GM19463 (cell line): ENCODE measurements at regions not wholly inside any gene's neighbourhood (a gene's known extent, or its start where the extent isn't known, plus 50 kb on each side); places are given as distances from the start of the nearest gene placed in this dataset.
"Not testable (repeated sequence)": the region's sequence is repeated elsewhere in the genome, so short reads cannot be mapped to it uniquely, and the experiment has no call there.

Source experiments
- ATAC-seq: cut with Tn5 transposase; IDR thresholded peaks from one replicate; pipeline ENCODE4 v1.9.1; 2021; ENCODE audit warnings: mild to moderate bottlenecking, moderate library complexity; ENCODE audit not compliant: unreplicated experiment

DNA sequence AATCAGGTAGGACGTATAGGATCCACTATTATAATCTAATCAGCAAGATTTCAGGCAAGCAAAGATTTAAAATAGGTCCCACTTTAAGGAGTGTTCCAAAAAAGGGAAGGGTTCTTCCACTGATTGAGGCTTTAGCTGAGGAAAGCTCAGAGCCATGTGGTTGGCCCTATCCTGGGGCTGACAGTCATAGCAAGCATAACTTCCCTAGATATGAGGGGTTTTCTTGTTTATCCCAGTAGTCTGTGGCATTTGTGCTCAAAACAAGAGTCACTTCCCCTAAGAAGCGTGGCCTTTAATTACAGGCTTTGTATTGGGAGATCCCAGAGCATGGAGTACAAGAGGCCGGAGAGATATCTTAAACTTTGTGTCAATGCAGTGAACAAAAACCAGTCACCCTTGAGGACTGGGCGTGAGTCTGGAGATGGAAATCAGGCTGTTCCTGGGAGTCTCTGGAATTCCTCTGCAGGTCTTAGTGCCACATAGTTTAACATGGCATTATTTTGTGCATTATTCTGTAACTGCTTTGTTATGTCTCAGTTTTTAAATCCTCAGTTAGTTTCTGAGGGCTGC, 136.9 kb upstream of the FBXO11 start:
- ATAC-seq, result no peak

DNA sequence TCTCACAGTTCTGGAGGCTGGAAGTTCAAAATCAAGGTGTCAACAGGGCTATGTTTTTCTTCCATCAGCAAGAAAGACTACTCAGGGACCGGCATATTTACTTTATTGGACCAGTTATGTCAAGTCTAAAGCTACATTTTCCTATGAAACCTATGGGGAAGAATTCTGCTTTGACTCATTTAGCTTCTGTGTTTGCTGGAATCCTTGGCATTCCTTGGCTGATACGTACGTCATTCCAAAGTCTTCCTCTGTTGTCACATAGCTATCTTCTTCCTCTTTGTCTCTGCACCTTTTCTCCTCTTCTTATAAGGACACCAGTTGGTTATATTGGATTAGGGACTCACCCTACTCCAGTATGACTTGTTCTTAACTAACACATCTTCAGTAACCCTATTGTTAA, 137.4 kb upstream of the FBXO11 start:
- ATAC-seq, result no peak

DNA sequence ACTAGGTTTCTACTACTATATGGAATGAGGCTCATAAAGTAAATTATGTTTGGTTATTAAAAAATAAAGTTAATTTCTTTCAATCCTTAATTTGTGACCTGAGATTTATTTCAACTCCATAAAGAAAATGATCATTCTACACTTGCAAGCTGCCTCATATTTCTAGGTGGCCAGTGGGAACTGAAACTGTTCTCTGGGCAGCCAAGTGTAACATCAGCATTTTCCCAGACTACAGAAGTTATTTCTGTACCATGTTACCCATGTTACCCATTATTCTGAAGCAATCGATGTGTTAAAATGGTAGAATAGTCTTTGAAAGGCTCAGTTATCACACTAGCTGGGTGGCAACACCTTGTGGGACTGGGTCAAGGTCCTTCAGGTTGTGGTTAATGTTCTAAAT, 139.3 kb upstream of the FBXO11 start:
- ATAC-seq, result no peak

DNA sequence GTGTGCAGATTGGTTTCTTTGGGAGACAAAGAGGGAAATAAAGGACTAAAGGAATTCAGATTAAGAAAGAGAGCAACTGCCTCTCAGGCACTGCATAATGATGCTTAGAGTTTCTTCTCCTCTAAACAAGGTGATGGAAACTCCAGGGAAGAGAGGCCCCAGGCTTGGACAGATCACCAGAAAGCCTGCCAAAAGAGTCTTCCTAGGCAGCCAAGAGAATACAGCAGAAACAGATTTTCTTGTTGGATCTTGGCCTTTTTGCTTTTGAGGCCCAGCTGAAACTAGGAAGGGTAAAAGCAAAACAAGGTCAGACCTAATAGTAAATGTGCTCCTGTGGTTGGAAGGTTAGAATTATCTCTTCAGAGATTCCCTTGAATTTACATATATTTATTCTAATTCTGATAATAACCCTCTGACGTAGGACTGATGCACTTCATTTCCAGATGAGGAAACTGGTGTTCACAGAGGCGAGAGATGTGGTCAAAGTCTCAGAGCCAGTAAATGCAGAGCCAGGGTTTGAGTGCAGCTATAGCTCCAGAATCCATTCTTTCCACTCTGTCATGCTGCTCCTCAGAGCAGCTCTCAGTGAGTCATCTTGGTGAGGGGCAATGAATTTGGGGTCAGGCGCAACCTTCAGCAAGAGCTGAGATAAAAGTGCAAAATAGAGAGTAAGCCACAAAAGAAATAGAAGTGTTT, 142.3 kb upstream of the FBXO11 start:
- ATAC-seq, result no peak

DNA sequence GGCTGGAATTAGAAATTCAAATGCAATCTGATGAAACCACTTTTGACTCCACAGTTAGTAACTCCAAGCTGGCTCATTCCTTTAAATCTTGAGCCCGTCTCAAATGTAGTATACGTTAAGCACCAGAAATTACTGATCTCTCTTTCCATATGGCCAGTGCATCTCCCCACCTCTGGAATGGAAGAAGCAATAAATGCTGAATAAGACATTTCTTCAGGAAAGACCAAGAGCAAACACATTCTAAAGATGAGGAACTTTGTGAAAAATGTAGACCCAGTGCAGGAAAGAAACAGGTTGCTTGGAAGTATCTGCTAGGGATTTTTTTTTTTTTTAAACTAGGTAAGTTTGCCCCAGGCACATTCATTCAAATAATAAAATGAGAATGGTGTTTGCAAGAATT, 143.1 kb upstream of the FBXO11 start:
- no peak for ATAC-seq

DNA sequence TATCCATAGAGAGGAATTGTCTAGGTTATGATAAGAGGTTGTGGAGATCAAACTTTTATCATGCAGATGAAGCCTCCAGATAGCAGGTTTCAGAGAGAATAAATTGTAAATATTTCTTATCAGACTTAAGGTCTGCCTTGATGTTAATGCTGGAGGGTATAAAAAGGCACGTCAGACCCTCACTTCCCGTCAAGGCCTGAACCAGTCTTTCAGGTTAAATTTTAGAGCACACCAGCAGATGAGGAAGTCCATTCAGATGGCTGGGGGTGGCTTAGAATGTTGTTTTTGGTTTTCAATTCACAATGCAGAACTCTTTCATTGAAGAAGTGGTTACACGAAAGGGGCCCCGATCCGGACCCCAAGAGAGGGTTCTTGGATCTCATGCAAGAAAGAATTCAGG, 144.4 kb upstream of the FBXO11 start:
- no peak for ATAC-seq

DNA sequence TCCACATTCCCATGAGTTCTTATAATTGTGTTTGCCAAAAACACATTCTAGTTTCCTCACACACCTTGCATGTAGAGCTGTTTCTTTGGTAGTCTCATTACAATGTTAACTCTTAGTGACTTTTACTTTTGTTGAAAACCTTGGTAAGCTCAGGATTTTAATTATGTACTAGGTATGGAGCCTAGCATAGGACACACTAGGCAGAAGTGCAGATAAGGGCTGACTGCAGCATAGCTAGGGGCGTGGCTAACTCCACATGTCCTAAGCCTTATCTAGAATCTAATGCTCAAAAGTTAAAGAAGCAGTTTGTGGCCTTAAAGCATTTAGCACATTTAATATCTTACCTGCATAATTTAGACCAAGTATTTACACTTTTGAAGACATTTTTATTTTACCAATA, 153.7 kb upstream of the FBXO11 start:
- ATAC-seq, result no peak

DNA sequence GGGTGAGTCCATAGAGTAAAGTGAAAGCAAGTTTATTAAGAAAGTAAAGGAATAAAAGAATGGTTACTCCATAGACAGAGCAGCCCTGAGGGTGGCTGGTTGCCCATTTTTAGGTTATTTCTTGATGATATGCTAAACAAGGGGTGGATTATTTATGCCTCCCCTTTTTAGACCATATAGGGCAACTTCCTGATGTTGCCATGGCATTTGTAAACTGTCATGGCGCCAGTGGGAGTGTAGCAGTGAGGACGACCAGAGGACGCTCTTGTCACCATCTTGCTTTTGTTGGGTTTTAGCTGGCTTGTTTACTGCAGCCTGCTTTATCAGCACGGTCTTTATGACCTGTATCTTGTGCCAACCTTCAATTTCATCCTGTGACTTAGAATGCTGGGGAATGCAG, 155.4 kb upstream of the FBXO11 start:
- ATAC-seq, result not testable (repeated sequence)

DNA sequence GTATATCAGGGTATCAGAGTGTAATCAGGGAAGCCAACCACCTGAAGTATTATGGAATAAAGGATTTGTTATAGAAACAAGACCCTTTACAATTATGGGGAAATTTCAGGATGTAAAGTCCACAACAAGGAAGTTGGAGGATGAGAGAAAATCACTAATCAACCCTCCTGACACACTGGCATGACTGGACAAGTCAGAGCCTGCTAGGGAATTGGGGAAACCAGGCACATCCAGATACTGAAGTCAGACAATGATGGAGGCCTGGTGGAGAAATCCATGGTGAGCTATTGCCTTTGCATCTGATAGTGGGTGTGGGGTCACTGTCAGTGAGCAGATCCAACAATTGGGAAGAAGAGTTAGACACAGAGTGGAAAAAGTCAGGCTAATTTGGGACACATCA, 158.8 kb upstream of the FBXO11 start:
- no peak for ATAC-seq

DNA sequence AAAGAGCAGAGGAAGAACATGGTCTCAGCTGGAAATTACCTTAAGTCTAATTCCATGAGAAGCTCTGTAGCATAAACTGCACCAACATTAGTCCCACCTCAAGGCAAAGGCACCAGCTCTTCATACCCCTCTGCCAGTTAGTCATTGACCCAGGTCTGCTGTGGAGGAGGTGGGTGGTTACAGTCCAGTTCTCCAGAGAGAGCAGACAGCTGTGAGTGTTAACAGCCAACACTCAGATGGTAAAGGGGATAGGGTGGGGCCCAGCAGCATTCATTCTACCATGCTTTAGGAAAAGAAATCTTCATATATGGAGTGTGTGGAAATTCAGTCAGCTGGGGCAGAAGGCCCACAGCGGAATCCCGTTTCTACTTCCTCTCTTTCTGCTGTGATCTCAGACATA, 159.7 kb upstream of the FBXO11 start:
- ATAC-seq, result peak; percentile 83

DNA sequence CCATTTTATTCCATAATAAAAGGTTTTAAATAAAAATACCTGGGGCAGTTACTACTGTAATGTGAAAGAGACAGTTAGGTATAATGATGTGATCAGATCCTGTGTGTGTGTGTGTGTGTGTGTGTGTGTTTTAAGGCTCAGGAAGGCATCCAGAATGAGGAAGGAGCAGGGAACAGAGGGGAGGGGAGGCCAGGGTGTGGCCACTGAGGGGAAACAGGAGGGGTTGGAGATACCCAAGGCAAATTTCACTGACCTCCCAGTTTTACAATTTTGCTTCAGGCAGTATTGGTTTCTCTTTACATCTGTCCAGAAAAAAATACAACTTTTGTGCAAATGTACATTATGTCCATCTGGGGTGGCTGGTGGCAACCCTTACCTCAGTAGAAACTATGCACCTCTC, 163.5 kb upstream of the FBXO11 start:
- no peak for ATAC-seq

DNA sequence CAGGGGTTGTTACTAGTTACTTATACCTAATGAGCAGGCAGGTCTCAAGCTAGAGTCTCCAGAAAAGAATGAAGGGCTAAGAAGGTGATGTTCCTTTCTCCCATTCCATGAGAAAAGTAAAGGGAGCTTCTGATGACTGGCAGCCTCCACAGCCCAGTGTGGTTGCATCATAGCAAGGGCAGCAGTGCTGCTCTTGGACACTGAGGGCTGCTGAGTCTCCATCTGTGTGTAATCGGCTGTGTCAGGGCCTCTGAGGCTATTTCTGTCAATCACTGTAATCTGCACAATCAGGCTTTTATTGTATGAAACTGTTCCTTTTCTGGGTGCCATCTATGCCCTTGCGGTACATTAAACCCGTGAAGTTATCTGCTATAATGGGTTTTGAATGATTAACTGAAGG, 164.1 kb upstream of the FBXO11 start:
- ATAC-seq, result no peak

DNA sequence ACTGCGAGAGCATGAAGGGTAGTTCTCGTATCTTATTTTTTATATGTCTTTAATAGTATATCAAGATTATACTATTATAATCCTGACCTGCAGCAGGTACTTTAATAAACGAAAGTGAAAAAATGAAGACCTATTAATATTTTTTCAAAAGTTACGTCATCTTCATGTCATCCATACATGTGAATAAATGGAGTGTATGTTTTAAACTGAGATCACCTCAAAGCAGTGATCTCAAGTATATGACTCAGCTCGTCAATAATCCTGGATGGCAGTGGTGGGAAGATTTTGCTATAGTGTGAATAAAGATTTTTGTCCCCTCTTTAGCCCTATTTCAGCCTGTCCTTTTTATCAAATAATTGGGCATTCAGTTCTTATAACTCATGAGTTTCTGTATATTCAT, 166.3 kb upstream of the FBXO11 start:
- ATAC-seq, result no peak

DNA sequence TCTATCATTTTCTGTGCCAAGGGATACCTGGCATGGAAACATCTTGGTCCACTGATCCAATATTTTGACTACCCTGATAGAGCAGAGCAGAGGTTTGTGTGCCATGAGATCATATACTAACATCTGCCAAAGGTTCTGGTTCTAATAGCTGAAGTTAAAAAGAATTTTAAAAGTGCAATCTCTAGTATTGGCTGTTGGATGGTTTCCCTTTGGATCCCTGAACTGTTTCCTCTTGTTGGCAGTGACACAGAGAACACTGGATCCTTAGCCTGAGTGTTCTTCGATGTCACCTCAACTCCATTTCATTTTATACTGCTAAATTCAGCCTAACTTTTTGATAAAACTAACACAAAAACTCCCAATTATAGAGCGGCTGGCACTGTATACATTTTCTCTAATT, 169.3 kb upstream of the FBXO11 start:
- no peak for ATAC-seq

DNA sequence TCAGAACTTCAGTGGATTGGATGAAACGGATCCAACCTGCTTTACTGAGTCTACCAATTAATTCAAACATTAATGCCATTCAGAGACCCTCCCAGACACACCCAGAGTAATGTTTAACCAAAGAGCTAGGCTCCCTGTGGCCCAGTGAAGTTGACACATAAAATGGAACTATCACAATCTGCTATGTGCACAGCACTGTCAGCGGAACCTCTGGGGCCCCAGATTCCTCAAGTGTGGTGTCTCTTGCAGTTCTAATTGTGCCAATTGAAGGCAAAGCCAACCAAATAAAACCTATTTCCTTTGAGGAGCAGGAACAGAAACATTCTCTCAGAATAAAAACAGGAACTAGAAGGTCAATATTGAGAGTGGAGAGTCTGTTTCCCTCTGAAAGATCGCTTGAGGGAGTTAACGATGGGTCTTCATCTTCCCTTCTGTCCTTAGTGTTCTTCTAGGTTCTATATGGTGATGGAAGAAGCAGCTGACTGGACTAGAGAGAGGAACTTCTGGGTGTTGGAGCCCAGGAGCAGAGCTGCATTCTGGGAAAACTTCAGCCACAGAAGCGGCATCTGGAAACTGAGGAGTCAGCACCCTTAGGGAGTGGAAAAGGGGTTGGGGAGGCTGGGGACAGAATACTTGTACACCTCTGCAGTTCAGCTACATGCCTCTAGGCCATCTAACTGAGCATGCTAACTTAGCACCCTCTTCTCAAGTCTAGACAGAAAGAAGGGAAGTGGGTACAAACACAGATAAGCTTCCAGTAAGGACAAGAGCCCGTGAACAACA, 174.4 kb upstream of the FBXO11 start:
- ATAC-seq, result no peak

DNA sequence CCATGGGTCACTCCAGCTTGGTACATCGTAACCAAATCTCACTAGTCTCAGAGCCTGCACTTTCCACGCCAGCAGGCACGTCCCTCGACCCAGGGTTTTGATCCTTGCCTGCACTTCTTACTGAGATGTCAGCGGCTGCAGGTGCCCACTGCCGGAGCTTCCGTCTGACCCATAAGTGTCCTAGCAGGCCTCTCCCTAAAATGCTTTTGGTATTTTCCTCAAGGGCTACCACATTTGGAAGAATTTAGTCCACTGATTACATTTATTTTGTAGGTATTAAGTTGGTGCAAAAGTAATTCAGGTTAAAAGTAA, 175.0 kb upstream of the FBXO11 start:
- ATAC-seq, result no peak

DNA sequence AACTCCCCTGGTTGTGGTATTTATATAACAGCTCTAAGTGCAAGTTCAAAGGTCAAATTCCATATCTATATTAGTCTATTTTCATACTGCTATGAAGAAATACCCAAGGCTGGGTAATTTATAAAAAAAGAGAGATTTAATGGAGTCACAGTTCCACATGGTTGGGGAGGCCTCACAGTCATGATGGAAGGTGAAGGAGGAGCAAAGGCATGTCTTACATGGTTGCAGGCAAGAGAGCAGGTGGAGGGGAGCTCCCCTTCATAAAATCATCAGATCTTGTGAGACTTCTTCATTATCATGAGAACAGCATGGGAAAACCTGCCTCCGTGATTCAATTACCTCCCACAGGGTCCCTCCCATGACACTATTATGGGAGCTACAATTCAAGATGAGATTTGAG, 179.6 kb upstream of the FBXO11 start:
- ATAC-seq, result no peak

DNA sequence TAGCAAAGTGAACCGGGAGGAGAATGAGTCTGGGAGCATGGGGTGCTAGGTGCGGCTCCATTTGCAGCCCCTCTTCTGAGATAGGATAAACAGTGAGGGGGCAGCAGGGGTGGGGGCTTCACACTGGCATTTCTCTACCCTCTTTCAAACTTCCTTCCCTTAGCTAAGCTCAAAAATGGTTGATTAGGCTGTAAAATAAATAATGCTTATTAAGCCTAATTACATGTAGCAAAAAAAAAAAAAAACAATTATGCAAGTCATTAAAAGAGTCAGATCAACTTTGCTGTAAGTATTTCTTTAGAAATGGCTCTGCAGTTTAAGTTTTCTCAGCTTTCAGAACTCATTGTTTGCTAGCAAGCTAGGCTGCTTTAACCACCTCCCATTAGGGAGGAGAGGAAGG, 182.7 kb upstream of the FBXO11 start:
- no peak for ATAC-seq

DNA sequence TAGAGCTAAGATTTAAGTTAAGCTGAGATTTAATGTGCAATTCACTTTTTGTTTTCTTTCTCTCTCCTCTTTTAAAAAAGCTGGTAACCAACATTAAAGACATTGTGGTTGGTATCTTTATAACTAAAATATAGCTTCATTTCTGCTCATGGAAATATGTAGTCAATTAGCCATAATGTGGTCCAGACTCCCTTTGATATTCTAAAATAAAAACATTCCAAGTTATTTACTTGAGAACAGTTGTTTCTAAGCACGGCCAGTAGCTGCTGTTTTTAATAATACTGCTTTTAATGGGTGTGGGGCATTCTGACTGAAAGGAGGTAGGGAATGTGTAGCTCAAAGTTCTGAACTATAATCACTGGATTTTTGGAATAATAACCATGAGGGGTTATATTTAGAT, 183.3 kb upstream of the FBXO11 start:
- ATAC-seq, result no peak

DNA sequence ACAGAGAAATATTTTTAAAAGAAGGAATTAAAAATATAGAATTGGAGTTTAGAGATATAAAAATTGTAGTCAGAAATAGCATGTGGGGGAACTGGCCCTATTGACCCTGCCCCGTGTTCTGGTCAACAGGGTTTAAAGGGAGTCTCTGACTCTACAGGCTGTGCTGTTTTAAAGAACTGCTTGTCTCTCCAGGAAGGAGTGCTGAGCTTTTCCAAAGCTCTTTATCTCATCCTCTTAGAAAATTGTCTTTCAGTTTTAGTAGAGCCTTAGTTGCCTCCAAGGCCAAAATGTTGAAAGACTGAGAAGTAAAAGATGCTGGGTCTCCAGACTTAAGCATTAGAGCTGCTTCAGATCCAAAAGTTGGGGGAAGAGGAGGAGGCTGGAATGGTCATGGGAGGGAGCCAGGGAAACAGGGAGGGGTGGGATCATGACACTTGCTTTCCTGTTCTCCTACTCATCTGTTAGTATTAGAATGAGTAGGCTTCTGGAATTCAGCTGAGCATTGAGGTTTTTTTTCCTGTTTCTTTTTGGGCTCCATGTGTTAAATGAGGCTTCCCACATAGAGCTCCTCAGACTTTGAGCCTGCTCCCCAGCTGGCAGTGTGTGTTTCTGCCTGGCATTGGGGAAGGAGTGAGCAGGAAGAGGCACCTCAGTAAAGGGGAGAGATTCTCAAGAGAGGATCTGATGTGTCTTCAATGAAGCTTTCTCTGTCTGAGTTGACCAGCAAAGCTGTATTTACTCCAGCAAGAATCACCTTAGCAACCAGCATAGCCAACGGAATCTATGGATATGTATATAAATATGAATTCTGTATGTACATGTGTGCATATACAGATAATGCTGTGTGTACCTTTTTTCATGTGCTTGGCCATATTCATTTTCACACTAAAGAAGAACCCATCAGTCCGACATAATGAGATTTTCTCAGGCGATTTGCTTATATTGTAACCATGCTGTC, 186.8 kb upstream of the FBXO11 start:
- ATAC-seq, result no peak

DNA sequence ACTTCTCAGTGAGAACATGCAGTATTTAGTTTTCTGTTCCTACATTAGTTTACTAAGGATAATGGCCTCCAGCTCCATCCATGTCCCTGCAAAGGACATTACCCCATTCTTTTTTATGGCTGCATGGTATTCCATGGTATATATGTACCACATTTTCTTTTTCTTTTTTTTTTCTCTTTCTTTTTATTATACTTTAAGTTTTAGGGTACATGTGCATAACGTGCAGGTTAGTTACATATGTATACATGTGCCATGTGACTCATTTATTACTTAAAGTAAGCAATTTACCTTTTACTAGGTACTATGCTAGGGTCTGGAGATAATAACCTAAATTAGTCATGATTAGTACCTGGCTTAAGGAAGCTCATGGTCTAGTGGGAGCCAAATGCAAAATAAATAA, 190.5 kb upstream of the FBXO11 start:
- ATAC-seq, result not testable (repeated sequence)
